ENCODE measurements at regions not wholly inside any gene's neighbourhood (a gene's known extent, or its start where the extent isn't known, plus 50 kb on each side); places are given as distances from the start of the nearest gene placed in this dataset.

- no peaks in the 10 kb centered on the region for H3K79me2 ChIP-seq (ENCODE audit: insufficient read depth, low read length)
- no peak overlapping the region for H3K9ac ChIP-seq (ENCODE audit: low read length)
- H3K4me2 ChIP-seq (ENCODE audit: low read depth, low read length, poor library complexity, severe bottlenecking) = no peak overlapping the region
- no peaks in the 10 kb centered on the region for H3K36me3 ChIP-seq (ENCODE audit: low read length)
- H3K27ac ChIP-seq (ENCODE audit: low read depth, low read length) = no peak overlapping the region
- H3K9me3 ChIP-seq (ENCODE audit: insufficient read depth, low read length) = no peaks in the 10 kb centered on the region
- no peak overlapping the region for H2AFZ ChIP-seq (ENCODE audit: low read depth, low read length, severe bottlenecking)
- no peaks in the 10 kb centered on the region for H3F3A ChIP-seq (ENCODE audit: insufficient read depth)
- H3K27me3 ChIP-seq (ENCODE audit: low read length) = no peaks in the 10 kb centered on the region
- no peaks in the 10 kb centered on the region for H3K9me2 ChIP-seq (replicated peaks; ENCODE audit: insufficient read depth, low read length)
- no peak overlapping the region for H3K4me3 ChIP-seq (ENCODE audit: insufficient read depth, low read length, poor library complexity, severe bottlenecking)
- TF ChIP-seq CTCF (IDR thresholded peaks at IDR 0.05; ENCODE audit: insufficient read depth, low read length, poor library complexity, severe bottlenecking) (no peak), EZH2phosphoT487 (conservative IDR thresholded peaks at IDR 0.05; ENCODE audit: low read length) (no peak)
- H4K20me1 ChIP-seq (ENCODE audit: low read depth, low read length) = no peaks in the 10 kb centered on the region
These were observed 655.0 kb upstream of the CAMK1G start for GRCh38 chr1:208928349-208929010.

GRCh38 chr1:208929575-208929974 lies 653.9 kb upstream of the CAMK1G start:
- H3K27me3 ChIP-seq (ENCODE audit: low read length) = no peaks in the 10 kb centered on the region
- H3K36me3 ChIP-seq (ENCODE audit: low read length) = no peaks in the 10 kb centered on the region
- no peaks in the 10 kb centered on the region for H3K9me3 ChIP-seq (ENCODE audit: insufficient read depth, low read length)
- H3F3A ChIP-seq (ENCODE audit: insufficient read depth) = no peaks in the 10 kb centered on the region
- no peaks in the 10 kb centered on the region for H3K9me2 ChIP-seq (replicated peaks; ENCODE audit: insufficient read depth, low read length)
- TF ChIP-seq EZH2phosphoT487 (conservative IDR thresholded peaks at IDR 0.05; ENCODE audit: low read length) = no peak
- TF ChIP-seq CTCF (IDR thresholded peaks at IDR 0.05; ENCODE audit: insufficient read depth, low read length, poor library complexity, severe bottlenecking) = no peak
- no peak overlapping the region for H3K9ac ChIP-seq (ENCODE audit: low read length)
- H3K4me2 ChIP-seq (ENCODE audit: low read depth, low read length, poor library complexity, severe bottlenecking) = no peak overlapping the region
- no peak overlapping the region for H3K4me3 ChIP-seq (ENCODE audit: insufficient read depth, low read length, poor library complexity, severe bottlenecking)
- H4K20me1 ChIP-seq (ENCODE audit: low read depth, low read length) = no peaks in the 10 kb centered on the region
- no peak overlapping the region for H2AFZ ChIP-seq (ENCODE audit: low read depth, low read length, severe bottlenecking)
- H3K27ac ChIP-seq (ENCODE audit: low read depth, low read length) = no peak overlapping the region
- no peaks in the 10 kb centered on the region for H3K79me2 ChIP-seq (ENCODE audit: insufficient read depth, low read length)

GRCh38 chr1:208931936-208932335 lies 651.6 kb upstream of the CAMK1G start:
- no peaks in the 10 kb centered on the region for H3K9me2 ChIP-seq (replicated peaks; ENCODE audit: insufficient read depth, low read length)
- no peaks in the 10 kb centered on the region for H3K27me3 ChIP-seq (ENCODE audit: low read length)
- no peaks in the 10 kb centered on the region for H3K36me3 ChIP-seq (ENCODE audit: low read length)
- no peak overlapping the region for H3K4me3 ChIP-seq (ENCODE audit: insufficient read depth, low read length, poor library complexity, severe bottlenecking)
- no peak overlapping the region for H3K27ac ChIP-seq (ENCODE audit: low read depth, low read length)
- no peaks in the 10 kb centered on the region for H3K9me3 ChIP-seq (ENCODE audit: insufficient read depth, low read length)
- no peak overlapping the region for H2AFZ ChIP-seq (ENCODE audit: low read depth, low read length, severe bottlenecking)
- no peak overlapping the region for H3K4me2 ChIP-seq (ENCODE audit: low read depth, low read length, poor library complexity, severe bottlenecking)
- H3F3A ChIP-seq (ENCODE audit: insufficient read depth) = no peaks in the 10 kb centered on the region
- H3K79me2 ChIP-seq (ENCODE audit: insufficient read depth, low read length) = no peaks in the 10 kb centered on the region
- no peak overlapping the region for H3K9ac ChIP-seq (ENCODE audit: low read length)
- H4K20me1 ChIP-seq (ENCODE audit: low read depth, low read length) = no peaks in the 10 kb centered on the region
- TF ChIP-seq CTCF (IDR thresholded peaks at IDR 0.05; ENCODE audit: insufficient read depth, low read length, poor library complexity, severe bottlenecking) (no peak), EZH2phosphoT487 (conservative IDR thresholded peaks at IDR 0.05; ENCODE audit: low read length) (no peak)

All from SU-DHL-6 (cell line).